Sigmoid colon (tissue), 3 donors: ENCODE measurements at regions not wholly inside any gene's neighbourhood (a gene's known extent, or its start where the extent isn't known, plus 50 kb on each side); places are given as distances from the start of the nearest gene placed in this dataset.

Experiments
- CTCF ChIP-seq, 4 experiments: fragments of 450-650 bp in 3 of 4; fragments of 200-600 bp in 1 of 4; IDR thresholded peaks; one replicate each; pipeline ENCODE4 v1.5.1; 2016 to 2019; ENCODE audit warnings: antibody characterized with exemption in 4 of 4, mild to moderate bottlenecking in 3 of 4, moderate library complexity in 2 of 4
- POLR2A ChIP-seq, 2 donors: fragments of 450-650 bp; IDR thresholded peaks; one replicate each; pipeline ENCODE4 v1.6.1; 2016; ENCODE audit warnings: antibody characterized with exemption in 2 of 2, mild to moderate bottlenecking in 2 of 2, moderate library complexity in 2 of 2

GRCh38 chr6:27838058-27838944, 73.9 kb downstream of the OR2B2 start:
- TF ChIP-seq POLR2A (IDR thresholded peaks at IDR 0.05), result peak; percentile 80 to 92
- TF ChIP-seq CTCF (IDR thresholded peaks at IDR 0.05), result peak in 2 of 4 experiments; percentile 12 to 18
